K562 (cell line): ENCODE measurements at regions not wholly inside any gene's neighbourhood (a gene's known extent, or its start where the extent isn't known, plus 50 kb on each side); places are given as distances from the start of the nearest gene placed in this dataset.

ENCODE experiments used
- CREB1 ChIP-seq, 2 experiments: sonication (generic) in 1 of 2; formaldehyde crosslinking in 1 of 2; IDR thresholded peaks; 2 replicates each; pipeline versions ENCODE4 v1.6.1 to v1.8.0; 2012 to 2022; ENCODE audit warnings: inconsistent platforms in 1 of 2, mild to moderate bottlenecking in 1 of 2, missing genetic modification reagents in 1 of 2, moderate library complexity in 1 of 2
- JUND ChIP-seq, 2 experiments: IDR thresholded peaks; 2 replicates in 1 of 2; 3 replicates in 1 of 2; pipeline ENCODE4 v1.6.1; 2011; ENCODE audit warnings: borderline replicate concordance in 2 of 2, low read depth in 2 of 2, low read length in 2 of 2, improper control_type of control experiment in 1 of 2, missing biosample characterization in 1 of 2, missing genetic modification characterization in 1 of 2, missing genetic modification reagents in 1 of 2
- THRA ChIP-seq: fragments of 450-650 bp; IDR thresholded peaks from 2 replicates; pipeline ENCODE4 v1.6.1; 2017; ENCODE audit warnings: mild to moderate bottlenecking, moderate library complexity
- ZFP91 ChIP-seq: sonication (generic); formaldehyde crosslinking; IDR thresholded peaks from 2 replicates; pipeline ENCODE4 v1.8.0; 2022; ENCODE audit warnings: mild to moderate bottlenecking, missing genetic modification reagents
- ZNF24 ChIP-seq: fragments of 450-650 bp; IDR thresholded peaks from 2 replicates; pipeline ENCODE4 v1.6.1; 2016
- TF ChIP-seq, protein P1 (sequence below): sonication (generic); formaldehyde crosslinking; IDR thresholded peaks from 2 replicates; pipeline ENCODE4 v1.8.0; 2022; ENCODE audit warnings: mild to moderate bottlenecking, missing genetic modification reagents, borderline replicate concordance

GRCh38 chr22:49068861-49069500 lies 758.7 kb downstream of the BRD1 start:
- TF ChIP-seq THRA (no peak), CREB1 (IDR thresholded peaks at IDR 0.05) (no peak), CREB1 (CRISPR knock-in tag; IDR thresholded peaks at IDR 0.05) (no peak), ZFP91 (CRISPR knock-in tag) (no peak), ZNF24 (no peak), JUND (IDR thresholded peaks at IDR 0.05; ENCODE audit: borderline replicate concordance, low read depth, low read length) (no peak), JUND (tag; IDR thresholded peaks at IDR 0.05; ENCODE audit: borderline replicate concordance, low read depth, low read length) (no peak)
- TF ChIP-seq, protein P1, sequence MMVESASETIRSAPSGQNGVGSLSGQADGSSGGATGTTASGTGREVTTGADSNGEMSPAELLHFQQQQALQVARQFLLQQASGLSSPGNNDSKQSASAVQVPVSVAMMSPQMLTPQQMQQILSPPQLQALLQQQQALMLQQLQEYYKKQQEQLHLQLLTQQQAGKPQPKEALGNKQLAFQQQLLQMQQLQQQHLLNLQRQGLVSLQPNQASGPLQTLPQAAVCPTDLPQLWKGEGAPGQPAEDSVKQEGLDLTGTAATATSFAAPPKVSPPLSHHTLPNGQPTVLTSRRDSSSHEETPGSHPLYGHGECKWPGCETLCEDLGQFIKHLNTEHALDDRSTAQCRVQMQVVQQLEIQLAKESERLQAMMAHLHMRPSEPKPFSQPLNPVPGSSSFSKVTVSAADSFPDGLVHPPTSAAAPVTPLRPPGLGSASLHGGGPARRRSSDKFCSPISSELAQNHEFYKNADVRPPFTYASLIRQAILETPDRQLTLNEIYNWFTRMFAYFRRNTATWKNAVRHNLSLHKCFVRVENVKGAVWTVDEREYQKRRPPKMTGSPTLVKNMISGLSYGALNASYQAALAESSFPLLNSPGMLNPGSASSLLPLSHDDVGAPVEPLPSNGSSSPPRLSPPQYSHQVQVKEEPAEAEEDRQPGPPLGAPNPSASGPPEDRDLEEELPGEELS (CRISPR knock-in tag): no peak
